T-helper 2 cell treated with Interferon-gamma antibody and Interleukin-4, amounts not matched to agents 5 μg/mL and 100 μg/mL, for 36 hours (primary cell): ENCODE measurements at regions not wholly inside any gene's neighbourhood (a gene's known extent, or its start where the extent isn't known, plus 50 kb on each side); places are given as distances from the start of the nearest gene placed in this dataset.

Experiments
- DNase-seq: peaks from one replicate; pipeline ENCODE4 v3.0.0; 2021; ENCODE audit warnings: low spot score
- H3K27ac Mint-ChIP-seq: one replicate; pipeline ENCODE4 v1.8.0; 2021; ENCODE audit warnings: mild to moderate bottlenecking, mixed read lengths
- H3K27me3 Mint-ChIP-seq: one replicate; pipeline ENCODE4 v1.8.0; 2021; ENCODE audit warnings: low read depth, mixed read lengths
- H3K36me3 Mint-ChIP-seq: one replicate; pipeline ENCODE4 v1.8.0; 2021; ENCODE audit warnings: low read depth, mixed read lengths
- H3K4me1 Mint-ChIP-seq: one replicate; pipeline ENCODE4 v1.8.0; 2021; ENCODE audit warnings: low read depth, mixed read lengths
- H3K4me3 Mint-ChIP-seq: one replicate; pipeline ENCODE4 v1.8.0; 2022; ENCODE audit warnings: mild to moderate bottlenecking, moderate library complexity, mixed read lengths
- H3K9me3 Mint-ChIP-seq: one replicate; pipeline ENCODE4 v1.8.0; 2021; ENCODE audit warnings: mixed read lengths

DNA sequence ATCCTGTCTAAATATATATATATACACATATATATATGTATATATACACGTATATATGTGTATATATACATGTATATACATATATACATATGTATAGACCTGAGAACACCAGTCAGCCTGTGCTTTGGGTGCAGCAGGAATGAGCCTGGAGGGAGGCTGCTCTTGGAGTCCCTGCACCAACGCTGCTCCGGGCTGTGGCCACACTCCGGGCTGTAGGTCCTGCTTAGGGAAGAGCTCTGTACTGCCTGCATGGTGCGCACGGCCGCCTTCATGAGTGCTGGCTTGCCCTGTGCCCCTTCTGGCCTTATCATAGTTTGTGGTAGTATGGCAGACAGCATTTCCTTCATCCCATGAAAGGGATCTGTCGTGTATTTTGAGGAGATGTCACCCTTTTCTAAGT is 360.9 kb downstream of the TDRD15 start:
- H3K27me3 Mint-ChIP-seq = no peaks in the 10 kb centered on the region
- no peaks in the 10 kb centered on the region for H3K36me3 Mint-ChIP-seq
- H3K9me3 Mint-ChIP-seq = peaks cover 15% of the 10 kb centered on the region
- no peak overlapping the region for H3K27ac Mint-ChIP-seq
- H3K4me3 Mint-ChIP-seq = no peak overlapping the region
- no peak for DNase-seq
- H3K4me1 Mint-ChIP-seq = peaks cover 2% of the 10 kb centered on the region

DNA sequence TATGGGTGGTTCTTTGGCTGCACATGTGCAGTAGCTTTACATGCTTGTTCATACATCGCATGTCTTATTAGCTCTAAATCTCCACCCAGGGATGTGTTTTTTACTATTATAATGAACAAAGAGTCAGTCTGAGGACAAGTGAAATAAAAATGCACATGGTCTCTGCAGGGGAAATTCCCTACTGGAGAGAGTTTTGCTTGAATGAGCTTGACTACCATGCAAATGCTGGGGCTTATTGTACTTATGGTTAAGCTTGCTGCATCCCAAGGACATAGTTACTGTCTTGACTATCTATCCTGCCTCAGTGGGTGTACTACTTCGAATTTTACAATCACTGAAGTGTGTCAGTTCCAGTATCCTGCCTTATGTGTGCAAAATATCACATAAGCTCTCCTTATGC is 362.7 kb downstream of the TDRD15 start:
- Mint-ChIP-seq H3K4me1 (peaks cover 2% of the 10 kb centered on the region), H3K27ac (no peak overlapping the region), H3K36me3 (no peaks in the 10 kb centered on the region), H3K9me3 (peaks cover 3% of the 10 kb centered on the region), H3K27me3 (no peaks in the 10 kb centered on the region), H3K4me3 (no peak overlapping the region)
- DNase-seq = no peak

DNA sequence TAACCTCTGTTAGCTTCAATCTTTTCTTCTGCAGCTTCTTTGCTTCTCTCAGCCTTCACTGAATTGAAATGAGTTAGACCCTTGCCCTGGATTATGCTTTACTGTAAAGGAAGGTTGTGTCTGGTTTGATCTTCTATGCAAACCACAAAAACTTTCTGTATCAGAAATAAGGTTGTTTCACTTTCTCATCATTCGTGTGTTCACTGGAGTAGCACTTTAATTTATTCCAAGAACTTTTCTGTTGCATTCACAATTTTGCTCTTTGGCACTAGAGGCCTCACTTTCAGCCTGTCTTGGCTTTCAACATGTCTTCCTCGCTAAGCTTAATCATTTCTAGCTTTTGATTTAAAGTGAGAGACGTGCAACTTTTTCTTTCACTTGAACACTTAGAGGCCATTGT is 365.3 kb downstream of the TDRD15 start:
- no peaks in the 10 kb centered on the region for H3K27me3 Mint-ChIP-seq

DNA sequence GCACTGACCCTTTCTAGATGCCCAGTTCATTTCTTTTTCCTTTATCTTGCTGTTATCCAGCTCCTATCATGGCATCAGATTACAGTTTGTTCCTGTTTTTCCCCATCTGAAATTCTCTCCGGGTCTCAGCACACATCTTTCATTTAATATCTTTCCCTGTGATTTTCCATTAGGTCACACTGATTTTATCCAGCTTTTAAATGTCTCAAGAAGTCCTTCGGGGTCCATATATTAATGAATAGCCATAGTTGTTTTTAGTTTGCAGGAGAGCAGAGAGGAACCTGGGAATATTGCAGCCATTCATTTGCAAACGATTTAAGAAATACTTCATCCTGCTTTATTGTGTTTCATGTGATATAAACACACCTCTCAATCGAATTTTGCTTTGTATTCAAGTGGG is 374.2 kb downstream of the TDRD15 start:
- Mint-ChIP-seq H3K4me3 (no peak overlapping the region), H3K27ac (no peak overlapping the region), H3K36me3 (no peaks in the 10 kb centered on the region), H3K27me3 (no peaks in the 10 kb centered on the region), H3K4me1 (no peaks in the 10 kb centered on the region), H3K9me3 (peaks cover 12% of the 10 kb centered on the region)
- DNase-seq = no peak

More for the DNA sequence above, 365.3 kb downstream of the TDRD15 start:
- Mint-ChIP-seq H3K27ac (no peak overlapping the region), H3K36me3 (no peaks in the 10 kb centered on the region), H3K4me1 (peaks cover 2% of the 10 kb centered on the region), H3K9me3 (no peaks in the 10 kb centered on the region), H3K4me3 (no peak overlapping the region)
- no peak for DNase-seq

DNA sequence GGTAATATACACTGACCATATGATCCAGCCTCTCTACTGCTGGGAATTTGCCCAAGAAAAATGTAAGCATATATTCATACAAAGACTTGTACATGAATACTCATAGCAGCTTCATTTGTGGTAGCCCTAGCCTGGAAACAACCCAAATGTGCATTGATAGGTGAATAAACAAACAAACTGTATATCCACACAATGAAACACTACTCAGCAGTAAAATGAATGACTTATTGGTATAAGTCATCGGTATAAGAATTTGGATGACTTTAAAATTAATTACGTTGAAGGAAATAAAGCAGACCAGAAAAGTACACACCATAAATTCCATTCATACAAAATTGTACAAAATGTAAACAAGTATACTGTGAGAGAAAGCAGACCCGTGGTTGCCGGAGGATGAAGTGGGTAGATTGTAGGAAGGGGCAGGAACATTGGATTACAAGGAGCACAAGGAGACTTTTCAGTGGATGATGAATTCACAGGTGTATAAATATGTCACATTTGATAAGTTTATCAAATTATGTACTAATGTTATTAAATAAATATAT is 376.7 kb downstream of the TDRD15 start:
- H3K4me1 Mint-ChIP-seq = no peaks in the 10 kb centered on the region
- no peak overlapping the region for H3K27ac Mint-ChIP-seq
- DNase-seq = no peak
- no peak overlapping the region for H3K4me3 Mint-ChIP-seq
- H3K36me3 Mint-ChIP-seq = no peaks in the 10 kb centered on the region
- H3K27me3 Mint-ChIP-seq = no peaks in the 10 kb centered on the region
- H3K9me3 Mint-ChIP-seq = peaks cover 20% of the 10 kb centered on the region

DNA sequence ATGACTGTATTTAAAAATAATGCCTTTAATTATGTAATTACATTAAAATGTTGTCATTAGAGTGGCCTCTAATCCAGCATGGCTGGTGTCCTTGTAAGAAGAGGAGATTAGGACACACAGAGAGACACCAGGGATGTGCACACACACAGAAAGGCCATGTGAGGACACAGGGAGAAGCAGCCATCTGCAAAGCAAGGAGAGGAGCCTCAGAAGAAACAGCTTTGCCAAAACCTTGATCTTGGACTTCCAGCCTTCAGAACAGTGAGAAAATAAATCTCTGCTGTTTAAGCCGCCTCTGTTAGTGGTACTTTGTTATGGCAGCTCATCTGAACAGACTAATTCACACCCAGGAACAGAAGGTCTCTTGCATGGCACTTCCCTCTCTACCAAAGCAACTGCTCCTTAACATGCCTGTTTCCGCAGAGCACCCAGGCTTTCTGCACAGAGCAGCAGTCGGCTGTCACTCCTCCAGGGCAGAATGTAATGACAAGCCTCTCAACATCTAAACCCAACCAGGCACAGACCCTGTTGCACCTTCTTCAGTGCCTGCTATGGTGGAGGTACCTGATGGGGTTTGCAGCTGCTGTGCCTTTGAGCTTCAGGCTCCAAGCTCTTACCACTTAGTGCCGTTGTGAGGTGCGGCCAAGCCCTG is 377.7 kb downstream of the TDRD15 start:
- H3K9me3 Mint-ChIP-seq = peaks cover 20% of the 10 kb centered on the region
- H3K36me3 Mint-ChIP-seq = no peaks in the 10 kb centered on the region
- no peak overlapping the region for H3K27ac Mint-ChIP-seq
- no peak for DNase-seq
- no peaks in the 10 kb centered on the region for H3K4me1 Mint-ChIP-seq
- no peak overlapping the region for H3K4me3 Mint-ChIP-seq
- H3K27me3 Mint-ChIP-seq = no peaks in the 10 kb centered on the region

DNA sequence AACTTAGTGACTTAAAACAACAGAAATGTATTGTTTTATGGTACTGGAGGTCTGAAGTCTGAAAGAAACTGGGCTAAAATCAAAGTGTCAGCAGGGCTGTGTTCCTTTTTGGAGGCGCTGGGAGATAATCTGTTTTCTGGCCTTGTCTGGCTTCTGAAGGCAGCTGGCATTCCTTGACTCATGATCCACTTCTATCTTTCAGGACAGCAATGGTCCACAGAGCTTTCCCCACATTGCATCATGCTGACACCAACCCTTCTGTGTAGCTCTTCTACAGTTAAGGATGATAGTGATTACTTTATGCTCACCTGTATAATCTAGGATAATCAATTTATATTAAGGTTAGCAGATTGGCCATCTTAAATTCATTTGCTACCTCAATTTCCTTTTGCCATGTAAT is 392.1 kb downstream of the TDRD15 start:
- H3K36me3 Mint-ChIP-seq = no peaks in the 10 kb centered on the region
- H3K4me1 Mint-ChIP-seq = no peaks in the 10 kb centered on the region
- no peak for DNase-seq
- peaks cover 20% of the 10 kb centered on the region for H3K9me3 Mint-ChIP-seq
- H3K27me3 Mint-ChIP-seq = no peaks in the 10 kb centered on the region
- no peak overlapping the region for H3K27ac Mint-ChIP-seq
- no peak overlapping the region for H3K4me3 Mint-ChIP-seq

DNA sequence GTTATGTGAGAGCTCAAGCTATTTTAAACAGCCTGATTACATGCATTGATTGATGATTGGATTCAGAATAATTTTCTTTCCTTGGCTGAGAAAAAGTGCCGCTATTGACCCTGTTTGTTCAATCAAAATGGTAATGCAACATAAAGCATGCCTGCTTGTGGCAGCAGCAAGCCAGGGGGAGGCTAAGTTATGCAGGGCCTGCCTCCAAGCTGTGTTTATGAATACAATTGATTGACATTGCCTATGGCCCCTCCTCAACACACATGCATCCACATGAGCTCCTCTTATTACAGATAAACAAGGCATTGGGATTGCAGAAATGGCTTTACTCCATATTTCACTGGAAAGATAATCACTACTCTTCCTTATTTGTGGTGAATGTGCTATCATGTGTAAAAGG is 395.6 kb downstream of the TDRD15 start:
- no peak overlapping the region for H3K27ac Mint-ChIP-seq
- DNase-seq = no peak
- no peaks in the 10 kb centered on the region for H3K4me1 Mint-ChIP-seq
- no peaks in the 10 kb centered on the region for H3K36me3 Mint-ChIP-seq
- no peak overlapping the region for H3K4me3 Mint-ChIP-seq
- no peaks in the 10 kb centered on the region for H3K27me3 Mint-ChIP-seq
- peaks cover 25% of the 10 kb centered on the region for H3K9me3 Mint-ChIP-seq

DNA sequence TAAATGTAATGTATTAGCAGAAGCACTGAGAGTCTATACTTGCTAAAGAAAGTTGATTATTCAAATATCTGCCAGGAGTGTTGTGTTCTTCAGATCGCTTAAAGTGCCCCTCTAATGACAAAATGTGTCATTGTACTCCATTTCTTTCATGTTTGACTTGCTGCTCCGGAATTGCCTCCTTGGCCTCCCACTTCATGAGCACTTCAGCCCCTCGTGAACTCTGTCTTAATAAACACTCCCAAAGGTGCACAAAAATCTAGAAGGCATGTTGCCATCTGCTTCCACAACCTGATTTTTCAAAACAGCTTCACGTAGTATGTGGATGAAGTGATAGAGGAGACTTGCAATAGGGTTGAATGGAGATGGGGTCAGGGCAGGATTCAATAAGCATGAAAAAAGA is 396.1 kb downstream of the TDRD15 start:
- H3K27me3 Mint-ChIP-seq = no peaks in the 10 kb centered on the region
- no peaks in the 10 kb centered on the region for H3K4me1 Mint-ChIP-seq
- no peak overlapping the region for H3K27ac Mint-ChIP-seq
- no peak overlapping the region for H3K4me3 Mint-ChIP-seq
- no peak for DNase-seq
- H3K9me3 Mint-ChIP-seq = peaks cover 29% of the 10 kb centered on the region
- no peaks in the 10 kb centered on the region for H3K36me3 Mint-ChIP-seq

DNA sequence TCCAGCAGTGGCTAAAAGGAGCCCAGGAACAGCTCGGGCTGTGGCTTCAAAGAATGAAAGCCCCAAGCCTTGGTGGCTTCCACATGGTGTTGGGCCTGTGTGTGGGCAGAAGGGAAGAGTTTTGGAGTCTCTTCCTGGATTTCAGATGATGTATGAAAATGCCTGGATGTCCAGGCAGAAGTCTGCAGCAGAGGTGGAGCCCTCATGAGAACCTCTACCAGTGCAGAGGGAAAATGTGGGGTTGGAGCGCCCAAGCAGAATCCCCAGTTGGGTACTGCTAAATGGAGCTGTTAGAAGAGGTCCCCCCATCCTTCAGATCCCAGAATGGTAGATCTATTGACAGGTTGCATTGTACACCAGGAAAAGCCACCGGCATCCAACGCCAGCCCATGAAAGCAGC is 412.1 kb downstream of the TDRD15 start:
- Mint-ChIP-seq H3K36me3 (peaks cover 2% of the 10 kb centered on the region), H3K27me3 (no peaks in the 10 kb centered on the region), H3K9me3 (peaks cover 38% of the 10 kb centered on the region), H3K27ac (no peak overlapping the region), H3K4me3 (no peak overlapping the region), H3K4me1 (no peaks in the 10 kb centered on the region)
- DNase-seq = no peak

DNA sequence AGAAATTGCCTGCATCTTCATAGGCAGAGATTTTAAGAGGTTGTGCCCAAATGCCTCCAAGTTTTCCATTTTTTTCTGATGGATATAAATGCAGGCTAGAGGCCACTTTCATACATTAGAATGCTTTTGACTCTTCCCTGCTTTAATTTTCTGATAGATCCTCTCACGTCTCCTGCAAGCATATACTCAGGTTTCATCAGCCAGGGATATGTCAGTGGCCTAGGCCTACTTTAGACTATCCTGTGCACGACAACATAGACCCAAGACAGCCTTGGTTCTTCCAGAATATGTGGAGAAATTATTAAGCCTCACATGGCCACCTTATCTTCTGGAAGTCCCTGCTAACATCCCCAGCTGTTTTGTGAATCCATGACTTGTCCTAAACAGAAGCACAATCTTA is 415.9 kb downstream of the TDRD15 start:
- Mint-ChIP-seq H3K27ac (no peak overlapping the region), H3K4me3 (no peak overlapping the region), H3K9me3 (peaks cover 28% of the 10 kb centered on the region), H3K4me1 (no peaks in the 10 kb centered on the region), H3K36me3 (peaks cover 2% of the 10 kb centered on the region), H3K27me3 (no peaks in the 10 kb centered on the region)
- DNase-seq = no peak

DNA sequence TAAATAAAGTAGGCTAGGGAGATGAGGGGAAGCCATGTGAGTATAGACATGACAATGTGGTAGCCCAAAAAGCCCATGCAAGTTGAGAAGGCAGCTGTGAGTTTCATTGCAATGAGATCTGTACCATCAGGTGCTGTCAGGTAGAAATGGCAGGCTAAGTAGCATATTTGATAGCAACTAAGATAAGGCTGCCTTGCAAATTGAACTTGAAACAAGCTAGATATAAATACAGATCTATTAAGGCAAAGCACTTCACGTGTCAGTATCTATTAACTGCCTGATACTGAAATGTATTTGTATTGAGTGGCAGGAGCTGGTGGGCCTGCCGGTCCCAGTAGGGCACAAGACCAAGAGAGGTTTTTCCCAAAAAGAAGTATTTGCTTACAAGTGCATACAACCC is 419.9 kb downstream of the TDRD15 start:
- Mint-ChIP-seq H3K9me3 (peaks cover 9% of the 10 kb centered on the region), H3K4me1 (no peaks in the 10 kb centered on the region), H3K4me3 (no peak overlapping the region), H3K27ac (no peak overlapping the region), H3K27me3 (no peaks in the 10 kb centered on the region), H3K36me3 (no peaks in the 10 kb centered on the region)
- DNase-seq = no peak

DNA sequence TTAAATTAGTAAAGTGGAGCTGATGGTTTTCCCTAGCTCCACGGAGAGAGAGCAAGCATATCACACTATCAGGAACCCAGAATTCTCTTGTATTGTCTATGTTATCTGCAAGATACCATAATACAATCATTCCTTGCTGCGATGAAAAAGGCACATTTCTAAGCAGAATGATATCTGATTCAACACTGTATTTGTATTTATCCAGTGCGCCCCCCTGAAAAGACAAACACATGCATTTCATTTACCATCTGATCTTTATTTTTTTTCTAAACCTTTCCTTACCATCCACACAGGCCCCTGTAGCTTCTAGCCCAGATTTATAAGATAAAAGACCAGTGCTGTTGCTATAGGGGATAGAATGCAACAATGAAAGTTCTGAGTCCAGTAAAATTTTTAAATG is 420.6 kb downstream of the TDRD15 start:
- Mint-ChIP-seq H3K27ac (no peak overlapping the region), H3K9me3 (peaks cover 4% of the 10 kb centered on the region), H3K36me3 (no peaks in the 10 kb centered on the region), H3K27me3 (no peaks in the 10 kb centered on the region), H3K4me3 (no peak overlapping the region), H3K4me1 (no peaks in the 10 kb centered on the region)
- DNase-seq = no peak

DNA sequence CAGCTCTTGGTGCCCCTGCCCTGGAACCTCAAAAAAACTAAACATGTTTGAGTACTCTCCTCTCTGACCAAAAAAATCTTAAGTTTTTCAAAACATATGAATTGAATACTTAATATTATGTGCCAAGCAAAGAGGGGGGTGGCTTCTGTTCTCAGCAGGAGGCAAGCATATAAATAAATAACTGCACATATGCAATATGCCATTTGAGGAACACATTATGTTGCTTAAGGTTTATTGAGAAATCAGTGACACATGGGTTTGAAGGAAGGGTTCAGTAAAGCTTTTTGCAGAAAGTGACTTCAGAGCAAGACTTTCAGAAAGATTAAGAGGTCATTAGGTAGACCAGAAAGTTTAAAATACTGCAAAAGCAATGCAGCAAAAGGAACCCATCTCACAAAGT is 429.2 kb downstream of the TDRD15 start:
- H3K27ac Mint-ChIP-seq = no peak overlapping the region
- no peak for DNase-seq
- H3K9me3 Mint-ChIP-seq = peaks cover 10% of the 10 kb centered on the region
- H3K36me3 Mint-ChIP-seq = no peaks in the 10 kb centered on the region
- no peak overlapping the region for H3K4me3 Mint-ChIP-seq
- H3K4me1 Mint-ChIP-seq = no peaks in the 10 kb centered on the region
- H3K27me3 Mint-ChIP-seq = no peaks in the 10 kb centered on the region

DNA sequence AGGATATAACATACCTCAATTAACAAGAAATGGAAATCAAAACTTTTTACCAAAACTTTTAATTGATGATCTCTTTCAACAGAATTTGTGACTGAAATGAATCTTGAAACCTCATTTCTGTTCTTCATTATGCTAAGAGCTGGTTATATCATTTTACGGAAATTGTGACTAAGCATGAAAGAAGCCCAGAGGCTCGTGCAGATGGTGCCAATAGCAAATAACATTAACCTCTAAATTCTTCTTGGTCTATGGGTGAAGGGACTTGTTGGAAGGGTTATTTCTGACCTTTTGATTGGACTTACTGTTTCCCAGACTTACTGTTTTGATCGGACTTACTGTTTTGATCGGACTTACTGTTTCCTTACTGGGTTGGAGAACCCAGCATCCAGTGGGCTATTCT is 435.6 kb downstream of the TDRD15 start:
- Mint-ChIP-seq H3K9me3 (peaks cover 12% of the 10 kb centered on the region), H3K36me3 (no peaks in the 10 kb centered on the region), H3K4me3 (no peak overlapping the region), H3K27me3 (no peaks in the 10 kb centered on the region), H3K4me1 (no peaks in the 10 kb centered on the region), H3K27ac (no peak overlapping the region)
- DNase-seq = no peak
